ENCODE measurements at regions not wholly inside any gene's neighbourhood (a gene's known extent, or its start where the extent isn't known, plus 50 kb on each side); places are given as distances from the start of the nearest gene placed in this dataset.

DNA sequence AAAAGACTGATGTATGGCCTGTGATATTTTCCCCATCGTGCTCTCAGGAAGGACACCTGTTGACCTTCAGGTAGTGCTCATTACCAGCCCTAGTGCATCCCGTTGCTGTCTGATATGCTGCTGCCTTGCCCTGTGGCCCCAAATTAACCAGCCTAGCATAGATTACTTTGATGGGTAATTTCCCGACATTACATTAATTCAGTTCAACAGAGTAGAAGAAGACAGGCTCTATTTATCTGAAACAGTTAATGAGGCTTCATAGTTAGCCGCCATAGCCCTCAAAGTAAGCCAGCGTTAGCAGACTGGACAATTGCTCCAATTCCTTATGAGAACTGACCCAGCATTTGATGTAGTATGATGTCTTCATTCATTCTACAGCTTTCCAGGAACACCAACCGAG is 257.6 kb downstream of the OLFM3 start:
- Histone ChIP-seq H3K27ac (no peak overlapping the region), H3K4me3 (no peak overlapping the region)
- TF ChIP-seq, protein P1, sequence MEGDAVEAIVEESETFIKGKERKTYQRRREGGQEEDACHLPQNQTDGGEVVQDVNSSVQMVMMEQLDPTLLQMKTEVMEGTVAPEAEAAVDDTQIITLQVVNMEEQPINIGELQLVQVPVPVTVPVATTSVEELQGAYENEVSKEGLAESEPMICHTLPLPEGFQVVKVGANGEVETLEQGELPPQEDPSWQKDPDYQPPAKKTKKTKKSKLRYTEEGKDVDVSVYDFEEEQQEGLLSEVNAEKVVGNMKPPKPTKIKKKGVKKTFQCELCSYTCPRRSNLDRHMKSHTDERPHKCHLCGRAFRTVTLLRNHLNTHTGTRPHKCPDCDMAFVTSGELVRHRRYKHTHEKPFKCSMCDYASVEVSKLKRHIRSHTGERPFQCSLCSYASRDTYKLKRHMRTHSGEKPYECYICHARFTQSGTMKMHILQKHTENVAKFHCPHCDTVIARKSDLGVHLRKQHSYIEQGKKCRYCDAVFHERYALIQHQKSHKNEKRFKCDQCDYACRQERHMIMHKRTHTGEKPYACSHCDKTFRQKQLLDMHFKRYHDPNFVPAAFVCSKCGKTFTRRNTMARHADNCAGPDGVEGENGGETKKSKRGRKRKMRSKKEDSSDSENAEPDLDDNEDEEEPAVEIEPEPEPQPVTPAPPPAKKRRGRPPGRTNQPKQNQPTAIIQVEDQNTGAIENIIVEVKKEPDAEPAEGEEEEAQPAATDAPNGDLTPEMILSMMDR (IDR thresholded peaks at IDR 0.05) = no peak
- no peak for DNase-seq (ENCODE audit: low spot score)

DNA sequence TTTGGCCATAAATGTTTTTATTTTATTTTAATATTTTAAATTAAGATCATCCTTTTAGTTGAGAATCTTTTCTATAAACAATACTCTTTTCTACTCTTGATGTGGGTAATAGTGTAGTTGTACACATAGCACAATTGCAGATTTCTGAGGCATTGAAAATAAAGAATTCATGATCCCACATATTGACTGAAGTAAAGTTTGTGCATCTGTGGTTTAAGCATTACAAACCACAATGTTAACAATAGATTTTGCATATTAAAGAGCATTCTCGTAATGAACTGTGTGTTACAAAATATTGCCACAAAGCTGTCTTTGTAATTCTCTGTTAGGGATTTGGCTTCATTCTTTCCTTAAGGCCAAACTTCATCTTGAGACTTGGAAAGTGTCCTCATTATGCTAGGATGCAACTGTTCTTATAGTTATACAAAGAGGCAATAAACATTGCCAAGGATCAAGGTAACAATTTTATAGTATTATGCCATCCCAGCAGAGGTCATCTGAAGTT is 256.8 kb downstream of the OLFM3 start:
- TF ChIP-seq, protein P1 (IDR thresholded peaks at IDR 0.05) = no peak
- Histone ChIP-seq H3K4me3 (no peak overlapping the region), H3K27ac (no peak overlapping the region)
- no peak for DNase-seq (ENCODE audit: low spot score)

GRCh38 chr1:101741910-101742309 is 254.8 kb downstream of the OLFM3 start:
- TF ChIP-seq, protein P1 (IDR thresholded peaks at IDR 0.05) = no peak
- DNase-seq (ENCODE audit: low spot score) = no peak
- no peak overlapping the region for H3K27ac ChIP-seq
- H3K4me3 ChIP-seq = no peak overlapping the region

GRCh38 chr1:101742509-101742908 is 254.2 kb downstream of the OLFM3 start:
- TF ChIP-seq, protein P1 (IDR thresholded peaks at IDR 0.05) = no peak
- H3K27ac ChIP-seq = no peak overlapping the region

GRCh38 chr1:101745551-101746270 is 251.0 kb downstream of the OLFM3 start:
- Histone ChIP-seq H3K4me3 (no peak overlapping the region), H3K27ac (no peak overlapping the region)
- TF ChIP-seq, protein P1 (IDR thresholded peaks at IDR 0.05) = no peak
- no peak for DNase-seq (ENCODE audit: low spot score)

More at GRCh38 chr1:101742509-101742908, 254.2 kb downstream of the OLFM3 start:
- no peak for DNase-seq (ENCODE audit: low spot score)
- no peak overlapping the region for H3K4me3 ChIP-seq

DNA sequence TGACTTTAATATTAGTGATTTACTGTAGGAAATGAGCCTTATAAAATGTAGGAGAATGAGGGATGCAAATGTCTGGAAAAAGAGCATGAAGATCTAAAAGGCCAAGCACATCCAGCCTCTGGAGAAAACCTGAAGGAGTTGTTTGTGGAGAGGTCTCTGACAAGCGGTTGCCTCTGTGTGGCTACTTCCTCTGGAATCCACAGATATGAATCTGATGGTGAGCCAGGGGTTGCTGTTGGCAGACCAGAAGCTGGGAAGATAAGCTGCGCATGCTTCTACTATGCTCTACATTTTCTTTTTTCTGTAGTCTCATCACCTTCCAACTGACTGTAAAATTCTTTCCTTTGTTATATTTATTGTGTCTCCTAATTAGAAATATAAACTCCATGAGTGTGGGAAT is 248.6 kb downstream of the OLFM3 start:
- DNase-seq (ENCODE audit: low spot score) = no peak
- Histone ChIP-seq H3K4me3 (no peak overlapping the region), H3K27ac (no peak overlapping the region)
- TF ChIP-seq, protein P1 (IDR thresholded peaks at IDR 0.05) = no peak
